HG03108 (cell line): ENCODE measurements at regions not wholly inside any gene's neighbourhood (a gene's known extent, or its start where the extent isn't known, plus 50 kb on each side); places are given as distances from the start of the nearest gene placed in this dataset.
"Not testable (repeated sequence)": the region's sequence is repeated elsewhere in the genome, so short reads cannot be mapped to it uniquely, and the experiment has no call there.

Experiments used
- ATAC-seq: cut with Tn5 transposase; IDR thresholded peaks from one replicate; pipeline ENCODE4 v1.9.1; 2021; ENCODE audit warnings: moderate library complexity; ENCODE audit not compliant: unreplicated experiment

DNA sequence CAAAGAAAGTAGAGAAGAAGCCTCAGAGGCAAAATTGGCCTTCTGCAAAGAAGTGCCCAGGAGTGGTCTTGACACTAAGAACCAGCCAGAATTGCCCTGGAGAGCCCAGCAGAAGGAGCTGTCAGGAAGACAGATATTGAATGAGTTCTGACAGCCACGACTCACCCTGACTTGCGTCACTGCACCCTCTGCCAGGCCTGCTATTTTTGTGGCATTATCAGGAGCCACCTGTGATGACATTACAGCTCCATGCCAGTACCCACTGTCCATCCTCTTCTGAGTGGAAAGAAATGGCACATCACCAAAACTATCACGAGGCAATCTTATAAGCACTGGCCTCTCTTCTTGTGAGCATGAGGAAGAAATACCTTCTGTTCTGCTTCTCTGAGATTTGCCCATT, 67.7 kb downstream of the SMIM20 start:
- ATAC-seq, result no peak

DNA sequence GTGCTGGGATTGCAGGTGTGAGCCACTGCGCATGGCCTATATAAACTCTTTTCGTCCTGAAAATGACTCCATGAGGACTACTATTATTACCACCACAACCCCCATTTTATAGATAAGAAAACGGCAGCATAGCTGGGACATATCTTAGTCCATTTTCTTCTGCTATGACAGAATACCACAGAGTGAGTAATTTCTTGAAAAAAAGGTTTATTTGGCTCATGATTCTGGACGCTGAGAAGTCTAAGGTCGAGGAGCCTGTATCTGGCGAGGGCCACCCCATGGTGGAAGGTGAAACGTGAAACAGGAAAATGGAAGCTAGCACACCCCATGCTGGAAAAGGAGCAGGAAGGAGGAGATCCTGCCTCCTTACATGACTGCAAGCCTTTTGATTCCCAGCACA, 68.9 kb downstream of the SMIM20 start:
- no peak for ATAC-seq

GRCh38 chr4:25984266-25984665, 70.2 kb downstream of the SMIM20 start:
- no peak for ATAC-seq

GRCh38 chr4:25984796-25985195, 70.8 kb downstream of the SMIM20 start:
- ATAC-seq, result no peak

- no peak for ATAC-seq
These were observed 72.8 kb downstream of the SMIM20 start for GRCh38 chr4:25986807-25987206.

GRCh38 chr4:25991340-25991739, 77.3 kb downstream of the SMIM20 start:
- no peak for ATAC-seq

GRCh38 chr4:25993395-25994185, 79.6 kb downstream of the SMIM20 start:
- ATAC-seq, result no peak

GRCh38 chr4:25994577-25994976, 80.6 kb downstream of the SMIM20 start:
- not testable (repeated sequence) for ATAC-seq

- ATAC-seq, result no peak
These were observed 86.4 kb downstream of the SMIM20 start for GRCh38 chr4:26000274-26000950.

GRCh38 chr4:26001413-26001812, 87.4 kb downstream of the SMIM20 start:
- no peak for ATAC-seq

DNA sequence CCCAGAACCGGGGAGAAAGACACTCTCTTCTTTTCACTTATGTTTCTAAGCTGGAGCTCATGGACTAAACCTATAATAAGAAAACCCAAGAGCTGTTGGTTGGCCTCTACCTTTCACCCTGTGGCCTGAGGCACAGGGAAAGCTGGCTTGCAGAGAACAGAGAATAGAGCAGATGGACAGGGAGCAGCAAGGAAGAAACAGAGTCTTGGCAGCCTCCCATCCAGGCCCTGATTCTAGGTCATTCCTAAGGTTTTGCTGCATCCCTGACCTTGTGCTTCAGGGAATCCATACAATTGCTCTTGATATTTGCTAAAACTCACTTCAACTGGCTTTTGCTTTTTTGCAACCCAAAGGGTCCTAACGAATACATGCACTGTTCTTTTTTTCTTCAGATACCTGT, 87.8 kb downstream of the SMIM20 start:
- ATAC-seq, result no peak

DNA sequence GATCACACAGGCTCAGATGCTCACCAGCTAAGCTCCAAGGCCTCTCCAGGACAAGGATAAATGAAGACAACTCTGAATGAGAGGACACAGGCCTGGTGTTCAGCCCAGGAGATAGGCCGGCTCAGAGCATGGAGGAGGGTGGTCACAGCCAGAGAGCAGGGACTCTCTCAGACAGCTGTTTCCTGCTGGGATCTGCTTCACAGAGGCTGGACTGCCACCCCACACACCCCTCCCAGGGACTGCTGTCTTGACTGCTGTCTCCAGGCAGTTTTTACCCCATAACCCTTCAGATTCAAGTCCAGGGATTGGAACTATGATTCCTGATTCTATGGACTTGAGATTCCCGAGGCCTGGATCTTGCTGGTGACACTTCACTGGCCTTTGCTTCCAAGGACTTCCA, 89.0 kb downstream of the SMIM20 start:
- no peak for ATAC-seq

DNA sequence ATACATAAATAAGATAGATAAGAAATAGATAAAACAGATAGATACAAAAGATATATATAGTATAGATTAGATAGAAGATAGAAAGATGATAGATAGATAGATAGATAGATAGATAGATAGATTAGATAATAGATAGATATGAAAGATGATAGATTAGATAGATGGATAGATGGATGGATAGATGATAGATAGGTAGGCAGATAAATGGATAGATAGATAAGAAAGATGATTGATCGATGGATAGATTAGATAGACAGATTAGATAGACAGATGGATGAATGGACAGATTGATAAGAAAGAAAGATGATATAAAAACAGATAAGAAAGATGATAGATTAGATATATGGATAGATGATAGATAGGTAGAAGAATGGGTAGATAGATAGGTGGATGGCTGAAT, 90.3 kb downstream of the SMIM20 start:
- ATAC-seq, result no peak

DNA sequence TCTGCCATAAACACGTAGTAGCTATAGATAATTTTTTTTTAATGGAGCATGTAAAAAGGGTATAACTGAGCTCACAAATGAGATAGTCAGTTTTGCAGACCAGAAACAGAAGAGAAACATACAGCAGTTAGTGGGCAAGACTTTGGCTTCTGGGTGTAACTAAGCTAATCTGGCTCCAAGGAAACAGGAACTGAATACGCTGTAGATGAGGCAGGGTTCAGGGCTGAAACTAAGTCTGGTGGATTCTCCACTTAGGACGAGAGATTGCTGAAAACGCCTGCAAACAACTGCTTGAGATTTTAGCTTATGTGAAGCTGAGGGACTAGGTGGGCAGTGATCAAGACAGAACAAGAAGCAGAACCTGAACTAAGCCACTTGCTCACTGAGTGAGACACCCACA, 91.7 kb downstream of the SMIM20 start:
- no peak for ATAC-seq

- no peak for ATAC-seq
These were observed 94.7 kb downstream of the SMIM20 start for GRCh38 chr4:26008737-26009136.

- no peak for ATAC-seq
These were observed 95.5 kb downstream of the SMIM20 start for GRCh38 chr4:26009502-26009901.

DNA sequence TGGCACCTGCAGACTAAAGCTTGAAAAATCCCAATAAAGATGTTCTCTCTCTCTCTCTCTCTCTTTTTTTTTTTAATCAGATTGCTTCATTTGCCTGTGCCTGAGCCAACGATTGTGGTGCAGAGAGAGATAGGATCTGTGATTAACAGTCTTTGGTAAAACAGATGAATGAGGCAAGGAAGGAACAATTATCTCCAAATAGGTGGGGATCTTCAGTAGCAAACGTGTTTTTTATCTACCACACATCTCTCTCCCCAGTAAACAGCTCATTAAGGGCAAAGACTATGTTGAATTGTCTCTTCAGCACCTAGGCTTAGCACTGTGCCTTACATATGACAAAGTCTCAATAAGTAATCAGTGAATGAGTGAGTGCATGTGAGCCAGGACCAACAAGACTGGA, 96.3 kb downstream of the SMIM20 start:
- no peak for ATAC-seq

GRCh38 chr4:26013629-26014028, 99.6 kb downstream of the SMIM20 start:
- no peak for ATAC-seq

- ATAC-seq, result no peak
These were observed 101.2 kb downstream of the SMIM20 start for GRCh38 chr4:26015133-26015651.

- no peak for ATAC-seq
These were observed 101.9 kb downstream of the SMIM20 start for GRCh38 chr4:26015906-26016305.

DNA sequence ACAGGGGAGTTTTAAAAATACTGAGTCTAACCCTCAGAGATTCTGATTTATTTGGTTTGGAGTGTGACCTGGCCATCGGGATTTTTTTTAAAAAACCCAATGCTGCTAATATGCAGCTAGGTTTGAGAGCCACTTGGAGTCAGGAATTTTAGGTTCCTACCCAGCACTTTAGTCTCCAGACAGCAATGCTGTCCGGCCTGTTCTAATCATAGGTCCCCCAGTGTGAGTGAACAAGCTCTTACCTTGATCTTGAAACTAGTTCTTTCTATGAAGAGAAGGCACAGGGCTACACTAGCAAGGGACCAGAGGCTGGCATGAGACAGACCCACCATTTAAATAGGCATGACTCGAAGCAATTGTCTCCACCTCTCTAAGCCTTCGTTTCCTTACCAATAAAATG, 103.5 kb downstream of the SMIM20 start:
- ATAC-seq, result no peak

- ATAC-seq, result not testable (repeated sequence)
These were observed 104.1 kb downstream of the SMIM20 start for GRCh38 chr4:26017961-26018700.
